HepG2 (cell line): ENCODE measurements at regions not wholly inside any gene's neighbourhood (a gene's known extent, or its start where the extent isn't known, plus 50 kb on each side); places are given as distances from the start of the nearest gene placed in this dataset.
A peak's percentile ranks its signal among the peaks of the same experiment; 100 is the strongest.

Experiments
- GATA4 ChIP-seq: sonication (generic); IDR thresholded peaks from 2 replicates; pipeline ENCODE4 v1.6.1; 2016; ENCODE audit warnings: antibody characterized with exemption, low read depth, borderline replicate concordance
- HDAC2 ChIP-seq: sonication (generic); formaldehyde crosslinking; IDR thresholded peaks from 2 replicates; pipeline ENCODE4 v1.4.0; 2020; ENCODE audit warnings: missing genetic modification reagents
- HIVEP1 ChIP-seq: sonication (generic); formaldehyde crosslinking; IDR thresholded peaks from 2 replicates; pipeline ENCODE4 v1.4.0; 2020; ENCODE audit warnings: mild to moderate bottlenecking, missing genetic modification reagents
- KAT7 ChIP-seq: IDR thresholded peaks from 2 replicates; pipeline ENCODE4 v1.6.1; 2018; ENCODE audit warnings: borderline replicate concordance, missing compliant biosample characterization
- NFKB2 ChIP-seq: sonication (generic); formaldehyde crosslinking; IDR thresholded peaks from 2 replicates; pipeline ENCODE4 v1.4.0; 2020; ENCODE audit warnings: missing genetic modification reagents, borderline replicate concordance
- NR2F1 ChIP-seq, 2 experiments: fragments of 450-650 bp in 1 of 2; formaldehyde crosslinking in 1 of 2; IDR thresholded peaks; 2 replicates each; pipeline versions ENCODE4 v1.5.0 to v1.6.1; 2016 to 2020; ENCODE audit warnings: mild to moderate bottlenecking in 1 of 2, missing compliant biosample characterization in 1 of 2, missing genetic modification reagents in 1 of 2, moderate library complexity in 1 of 2
- NR3C1 ChIP-seq: sonication (generic); formaldehyde crosslinking; IDR thresholded peaks from 2 replicates; pipeline ENCODE4 v1.4.0; 2020; ENCODE audit warnings: missing genetic modification reagents
- RFXAP ChIP-seq: sonication (generic); formaldehyde crosslinking; IDR thresholded peaks from 2 replicates; pipeline ENCODE4 v1.4.0; 2020; ENCODE audit warnings: missing genetic modification reagents, borderline replicate concordance
- ZBTB1 ChIP-seq: sonication (generic); formaldehyde crosslinking; IDR thresholded peaks from 2 replicates; pipeline ENCODE4 v1.4.0; 2020; ENCODE audit warnings: missing genetic modification reagents, borderline replicate concordance
- ZBTB20 ChIP-seq: sonication (generic); formaldehyde crosslinking; IDR thresholded peaks from 2 replicates; pipeline ENCODE4 v1.8.1; 2023; ENCODE audit warnings: missing genetic modification reagents, low read depth, mild to moderate bottlenecking, borderline replicate concordance
- ZNF136 ChIP-seq: sonication (generic); formaldehyde crosslinking; IDR thresholded peaks from 2 replicates; pipeline ENCODE4 v1.8.1; 2022; ENCODE audit warnings: low read depth, mild to moderate bottlenecking, moderate library complexity, missing genetic modification reagents
- ZNF207 ChIP-seq: fragments of 450-650 bp; IDR thresholded peaks from 2 replicates; pipeline ENCODE4 v1.6.1; 2016; ENCODE audit warnings: antibody characterized with exemption, borderline replicate concordance
- ZNF383 ChIP-seq: sonication (generic); formaldehyde crosslinking; IDR thresholded peaks from 2 replicates; pipeline ENCODE4 v1.4.0; 2020; ENCODE audit warnings: missing genetic modification reagents, mild to moderate bottlenecking, borderline replicate concordance
- ZNF552 ChIP-seq: sonication (generic); formaldehyde crosslinking; IDR thresholded peaks from 2 replicates; pipeline ENCODE4 v1.9.0; 2022; ENCODE audit warnings: missing genetic modification reagents, mild to moderate bottlenecking, borderline replicate concordance
- ZNF605 ChIP-seq: sonication (generic); formaldehyde crosslinking; IDR thresholded peaks from 2 replicates; pipeline ENCODE4 v1.8.0; 2022; ENCODE audit warnings: mild to moderate bottlenecking, missing genetic modification reagents
- TF ChIP-seq, protein P1 (sequence below): IDR thresholded peaks from 2 replicates; pipeline ENCODE4 v1.6.1; 2016; ENCODE audit warnings: low read depth
- TF ChIP-seq, protein P2 (sequence below): IDR thresholded peaks from 2 replicates; pipeline ENCODE4 v1.6.1; 2016; ENCODE audit warnings: missing biosample characterization, missing genetic modification reagents, low read depth
- TF ChIP-seq, protein P3 (sequence below): IDR thresholded peaks from 2 replicates; pipeline ENCODE4 v1.6.1; 2016; ENCODE audit warnings: mild to moderate bottlenecking
- TF ChIP-seq, protein P4 (sequence below): sonication (generic); formaldehyde crosslinking; IDR thresholded peaks from 2 replicates; pipeline ENCODE4 v1.8.1; 2022; ENCODE audit warnings: low read depth, mild to moderate bottlenecking, missing genetic modification reagents

DNA sequence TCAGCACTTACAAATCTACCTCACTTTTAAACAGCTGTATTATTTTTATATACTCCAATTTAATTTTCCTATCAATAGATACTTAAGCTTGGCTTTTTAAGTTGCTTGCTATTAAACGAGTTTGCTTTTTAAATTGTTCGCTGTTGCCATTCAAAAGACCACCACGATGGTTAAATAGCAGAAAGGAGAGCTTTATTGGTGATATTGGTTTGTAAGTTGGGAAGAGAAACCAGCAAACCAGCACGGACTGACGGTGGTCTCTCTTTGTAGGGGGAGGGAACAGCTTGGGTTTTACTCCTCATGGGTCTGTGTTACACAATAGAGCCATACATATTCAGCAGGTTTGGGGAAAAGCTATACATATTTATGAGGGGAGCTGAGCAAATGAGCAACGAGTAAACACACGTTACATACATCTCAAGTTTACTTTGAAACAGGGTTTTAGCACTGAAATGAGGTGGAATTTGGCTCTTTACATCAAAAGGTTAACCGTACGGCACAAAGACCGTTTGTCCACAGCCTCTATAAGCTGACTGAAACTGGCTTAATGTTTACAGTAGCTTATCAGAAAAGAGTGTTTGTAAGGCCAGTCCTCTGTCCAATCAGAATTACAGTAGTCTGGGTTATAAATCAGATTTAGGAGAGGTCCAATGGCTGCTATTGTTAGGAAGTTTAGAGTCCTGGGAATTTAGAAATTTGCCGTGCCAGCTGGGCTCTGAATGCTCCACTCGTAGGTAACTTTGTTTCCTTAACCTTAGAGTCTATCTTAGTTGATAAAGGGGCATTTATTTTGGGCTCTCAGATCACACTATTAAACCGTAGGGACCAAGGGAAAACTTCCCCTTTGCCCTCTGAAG, 69.7 kb upstream of the DHRS4 start (continued):
- TF ChIP-seq ZBTB20 (CRISPR knock-in tag) (peak; percentile 100), HDAC2 (peak; percentile 99), ZNF136 (peak; percentile 94; the same call in 1 of the 2 replicates), HIVEP1 (CRISPR knock-in tag) (no peak), KAT7 (CRISPR knock-in tag) (peak; percentile 62; the same call in 1 of the 2 replicates), RFXAP (CRISPR knock-in tag) (peak; percentile 80; the same call in 1 of the 2 replicates), NFKB2 (CRISPR knock-in tag) (no peak), ZNF605 (CRISPR knock-in tag) (peak; percentile 61; the same call in 1 of the 2 replicates), ZBTB1 (CRISPR knock-in tag) (no peak), NR2F1 (CRISPR knock-in tag; IDR thresholded peaks at IDR 0.05) (peak; percentile 68; a peak in 2 of 4 replicates), ZNF552 (CRISPR knock-in tag) (no peak), NR3C1 (CRISPR knock-in tag) (no peak), ZNF383 (peak; percentile 75), GATA4 (peak; percentile 82; the same call in 1 of the 2 replicates), ZNF207 (no peak)
- TF ChIP-seq, protein P1, sequence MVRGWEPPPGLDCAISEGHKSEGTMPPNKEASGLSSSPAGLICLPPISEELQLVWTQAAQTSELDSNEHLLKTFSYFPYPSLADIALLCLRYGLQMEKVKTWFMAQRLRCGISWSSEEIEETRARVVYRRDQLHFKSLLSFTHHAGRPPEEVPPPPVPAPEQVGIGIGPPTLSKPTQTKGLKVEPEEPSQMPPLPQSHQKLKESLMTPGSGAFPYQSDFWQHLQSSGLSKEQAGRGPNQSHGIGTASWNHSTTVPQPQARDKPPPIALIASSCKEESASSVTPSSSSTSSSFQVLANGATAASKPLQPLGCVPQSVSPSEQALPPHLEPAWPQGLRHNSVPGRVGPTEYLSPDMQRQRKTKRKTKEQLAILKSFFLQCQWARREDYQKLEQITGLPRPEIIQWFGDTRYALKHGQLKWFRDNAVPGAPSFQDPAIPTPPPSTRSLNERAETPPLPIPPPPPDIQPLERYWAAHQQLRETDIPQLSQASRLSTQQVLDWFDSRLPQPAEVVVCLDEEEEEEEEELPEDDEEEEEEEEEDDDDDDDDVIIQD: peak; percentile 97
- TF ChIP-seq, protein P2, sequence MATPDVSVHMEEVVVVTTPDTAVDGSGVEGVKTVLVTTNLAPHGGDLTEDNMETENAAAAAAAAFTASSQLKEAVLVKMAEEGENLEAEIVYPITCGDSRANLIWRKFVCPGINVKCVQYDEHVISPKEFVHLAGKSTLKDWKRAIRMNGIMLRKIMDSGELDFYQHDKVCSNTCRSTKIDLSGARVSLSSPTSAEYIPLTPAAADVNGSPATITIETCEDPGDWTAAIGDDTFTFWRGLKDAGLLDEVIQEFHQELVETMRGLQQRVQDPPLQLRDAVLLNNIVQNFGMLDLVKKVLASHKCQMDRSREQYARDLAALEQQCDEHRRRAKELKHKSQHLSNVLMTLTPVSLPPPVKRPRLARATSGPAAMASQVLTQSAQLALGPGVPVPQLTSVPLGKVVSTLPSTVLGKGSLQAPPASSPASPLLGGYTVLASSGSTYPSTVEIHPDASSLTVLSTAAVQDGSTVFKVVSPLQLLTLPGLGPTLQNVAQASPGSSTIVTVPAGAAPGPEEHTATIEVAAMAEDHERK (CRISPR knock-in tag): 0 out of 2 replicates have a peak, but pooled peaks have one; percentile 8
- TF ChIP-seq, protein P3, sequence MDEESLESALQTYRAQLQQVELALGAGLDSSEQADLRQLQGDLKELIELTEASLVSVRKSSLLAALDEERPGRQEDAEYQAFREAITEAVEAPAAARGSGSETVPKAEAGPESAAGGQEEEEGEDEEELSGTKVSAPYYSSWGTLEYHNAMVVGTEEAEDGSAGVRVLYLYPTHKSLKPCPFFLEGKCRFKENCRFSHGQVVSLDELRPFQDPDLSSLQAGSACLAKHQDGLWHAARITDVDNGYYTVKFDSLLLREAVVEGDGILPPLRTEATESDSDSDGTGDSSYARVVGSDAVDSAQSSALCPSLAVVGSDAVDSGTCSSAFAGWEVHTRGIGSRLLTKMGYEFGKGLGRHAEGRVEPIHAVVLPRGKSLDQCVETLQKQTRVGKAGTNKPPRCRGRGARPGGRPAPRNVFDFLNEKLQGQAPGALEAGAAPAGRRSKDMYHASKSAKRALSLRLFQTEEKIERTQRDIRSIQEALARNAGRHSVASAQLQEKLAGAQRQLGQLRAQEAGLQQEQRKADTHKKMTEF (CRISPR knock-in tag): peak; percentile 95
- TF ChIP-seq, protein P4, sequence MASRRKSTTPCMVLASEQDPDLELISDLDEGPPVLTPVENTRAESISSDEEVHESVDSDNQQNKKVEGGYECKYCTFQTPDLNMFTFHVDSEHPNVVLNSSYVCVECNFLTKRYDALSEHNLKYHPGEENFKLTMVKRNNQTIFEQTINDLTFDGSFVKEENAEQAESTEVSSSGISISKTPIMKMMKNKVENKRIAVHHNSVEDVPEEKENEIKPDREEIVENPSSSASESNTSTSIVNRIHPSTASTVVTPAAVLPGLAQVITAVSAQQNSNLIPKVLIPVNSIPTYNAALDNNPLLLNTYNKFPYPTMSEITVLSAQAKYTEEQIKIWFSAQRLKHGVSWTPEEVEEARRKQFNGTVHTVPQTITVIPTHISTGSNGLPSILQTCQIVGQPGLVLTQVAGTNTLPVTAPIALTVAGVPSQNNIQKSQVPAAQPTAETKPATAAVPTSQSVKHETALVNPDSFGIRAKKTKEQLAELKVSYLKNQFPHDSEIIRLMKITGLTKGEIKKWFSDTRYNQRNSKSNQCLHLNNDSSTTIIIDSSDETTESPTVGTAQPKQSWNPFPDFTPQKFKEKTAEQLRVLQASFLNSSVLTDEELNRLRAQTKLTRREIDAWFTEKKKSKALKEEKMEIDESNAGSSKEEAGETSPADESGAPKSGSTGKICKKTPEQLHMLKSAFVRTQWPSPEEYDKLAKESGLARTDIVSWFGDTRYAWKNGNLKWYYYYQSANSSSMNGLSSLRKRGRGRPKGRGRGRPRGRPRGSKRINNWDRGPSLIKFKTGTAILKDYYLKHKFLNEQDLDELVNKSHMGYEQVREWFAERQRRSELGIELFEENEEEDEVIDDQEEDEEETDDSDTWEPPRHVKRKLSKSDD (CRISPR knock-in tag): peak; percentile 97
